ENCODE measurements at regions not wholly inside any gene's neighbourhood (a gene's known extent, or its start where the extent isn't known, plus 50 kb on each side); places are given as distances from the start of the nearest gene placed in this dataset.
"Not testable (repeated sequence)": the region's sequence is repeated elsewhere in the genome, so short reads cannot be mapped to it uniquely, and the experiment has no call there.

DNA sequence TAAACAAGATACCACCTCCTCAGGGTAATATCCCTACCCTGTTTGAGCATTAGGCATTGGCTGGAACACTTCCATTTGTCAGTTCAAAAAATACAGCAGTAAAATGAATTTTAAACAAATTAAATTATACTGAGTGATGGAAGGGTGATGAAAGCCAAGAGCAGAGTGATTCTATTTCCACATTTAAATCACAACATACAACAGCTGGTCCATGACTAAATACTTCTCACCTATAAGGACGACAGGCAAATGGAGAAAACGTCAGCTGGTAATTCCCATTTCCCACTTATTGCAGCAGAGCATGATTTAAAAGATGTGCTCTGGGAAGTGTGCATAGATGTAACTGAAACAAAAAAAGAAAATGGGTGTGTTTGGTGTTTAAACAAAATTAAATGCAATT lies 543.6 kb upstream of the DAB2 start:
- no peak for DNase-seq (ENCODE audit: low spot score)

DNA sequence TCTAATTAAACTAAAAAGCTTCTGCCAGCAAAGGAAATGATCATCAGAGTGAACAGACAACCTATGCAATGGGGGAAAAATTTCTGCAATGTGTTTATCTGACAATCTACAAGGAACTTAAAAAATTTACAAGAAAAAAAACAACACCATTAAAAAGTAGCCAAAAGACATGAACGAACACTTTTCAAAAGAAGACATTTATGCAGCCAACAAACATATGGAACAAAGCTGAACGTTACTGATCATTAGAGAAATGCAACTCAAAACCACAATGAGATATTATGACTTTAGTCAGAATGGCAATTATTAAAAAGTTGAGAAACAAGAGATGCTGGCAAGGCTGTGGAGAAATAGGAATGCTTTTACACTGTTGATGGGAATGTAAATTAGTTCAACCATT lies 530.4 kb upstream of the DAB2 start:
- DNase-seq (ENCODE audit: low spot score), result no peak

DNA sequence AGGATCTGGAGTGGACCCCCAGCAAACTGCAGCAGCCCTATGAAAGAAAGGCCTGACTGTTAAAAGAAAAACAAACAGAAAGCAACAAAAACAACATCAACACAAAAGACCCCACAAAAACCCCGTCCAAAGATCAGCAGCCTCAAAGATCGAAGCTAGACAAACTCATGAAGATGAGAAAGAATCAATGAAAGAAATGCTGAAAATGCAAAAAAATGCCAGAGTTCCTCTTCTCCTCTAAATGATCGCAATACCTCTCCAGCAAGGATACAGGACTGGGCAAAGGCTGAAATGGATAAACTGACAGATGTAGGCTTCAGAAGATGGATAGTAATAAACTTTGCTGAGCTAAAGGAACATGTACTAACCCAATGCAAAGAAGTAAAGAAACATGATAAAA lies 526.3 kb upstream of the DAB2 start:
- DNase-seq (ENCODE audit: low spot score), result no peak

DNA sequence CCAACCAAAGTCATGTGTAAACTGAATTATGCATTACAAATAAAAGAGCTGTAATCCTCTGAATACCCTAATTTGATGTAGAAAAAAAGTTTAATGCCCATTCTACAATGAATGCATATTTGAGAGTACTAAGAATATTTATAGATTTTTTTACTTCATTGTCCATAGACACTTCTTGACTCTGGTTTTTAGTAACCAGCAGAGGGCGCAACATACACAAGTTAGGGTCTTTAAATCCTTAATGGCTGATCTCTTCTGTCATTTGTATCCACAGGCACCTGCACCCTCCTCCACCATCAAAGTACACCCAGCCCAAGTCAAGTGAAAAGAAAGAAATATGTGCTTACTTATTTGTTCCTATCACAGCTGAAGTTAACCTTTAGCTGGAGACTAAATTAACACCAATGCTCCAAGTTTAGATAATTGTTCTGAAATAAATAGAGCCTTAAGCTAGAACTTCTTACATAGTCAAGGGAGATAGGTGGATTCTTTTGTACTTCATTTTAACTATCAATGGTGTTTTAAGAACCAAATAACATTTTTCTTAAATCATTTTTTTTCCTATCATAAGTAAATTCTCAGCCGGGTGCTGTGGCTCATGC lies 524.2 kb upstream of the DAB2 start:
- DNase-seq (ENCODE audit: low spot score), result peak; percentile 52

DNA sequence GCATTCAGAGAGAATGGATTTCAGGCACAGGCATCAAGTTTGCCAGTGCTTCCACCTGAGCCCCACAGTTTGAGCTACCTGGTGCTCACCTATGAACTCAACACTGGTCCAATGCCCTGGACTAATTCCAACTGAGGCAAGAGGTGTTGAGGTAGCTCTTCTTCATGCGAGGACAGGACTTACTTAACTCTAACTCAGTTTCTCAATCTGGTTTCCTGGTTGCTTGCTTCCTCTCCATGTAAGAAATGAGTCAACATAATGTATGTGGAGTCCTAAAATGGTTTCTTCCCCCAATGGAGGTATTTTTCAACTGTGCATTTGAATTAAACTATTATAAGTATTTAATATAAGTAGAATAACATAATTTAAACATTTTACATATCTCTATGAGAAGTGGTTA lies 523.6 kb upstream of the DAB2 start:
- DNase-seq (ENCODE audit: low spot score), result no peak

DNA sequence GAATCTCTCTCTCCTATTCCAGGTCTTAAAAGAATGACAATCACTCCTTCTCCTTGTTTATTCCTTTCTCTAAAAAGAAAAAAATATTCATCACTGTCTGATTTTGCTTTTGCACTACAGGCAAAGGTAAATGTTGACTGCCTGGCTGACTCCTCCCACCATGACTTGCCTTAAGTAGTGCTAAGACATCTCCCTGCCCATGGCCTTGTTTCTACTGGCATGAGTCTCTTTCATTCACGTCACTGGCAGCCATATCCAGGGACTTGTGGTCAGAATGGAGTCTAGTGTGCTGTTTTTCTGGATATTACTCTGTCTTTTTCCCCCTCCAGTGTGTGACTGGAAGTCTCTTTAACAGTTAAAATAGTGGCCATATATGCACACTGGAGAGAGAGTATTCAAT lies 522.9 kb upstream of the DAB2 start:
- DNase-seq (ENCODE audit: low spot score), result no peak

DNA sequence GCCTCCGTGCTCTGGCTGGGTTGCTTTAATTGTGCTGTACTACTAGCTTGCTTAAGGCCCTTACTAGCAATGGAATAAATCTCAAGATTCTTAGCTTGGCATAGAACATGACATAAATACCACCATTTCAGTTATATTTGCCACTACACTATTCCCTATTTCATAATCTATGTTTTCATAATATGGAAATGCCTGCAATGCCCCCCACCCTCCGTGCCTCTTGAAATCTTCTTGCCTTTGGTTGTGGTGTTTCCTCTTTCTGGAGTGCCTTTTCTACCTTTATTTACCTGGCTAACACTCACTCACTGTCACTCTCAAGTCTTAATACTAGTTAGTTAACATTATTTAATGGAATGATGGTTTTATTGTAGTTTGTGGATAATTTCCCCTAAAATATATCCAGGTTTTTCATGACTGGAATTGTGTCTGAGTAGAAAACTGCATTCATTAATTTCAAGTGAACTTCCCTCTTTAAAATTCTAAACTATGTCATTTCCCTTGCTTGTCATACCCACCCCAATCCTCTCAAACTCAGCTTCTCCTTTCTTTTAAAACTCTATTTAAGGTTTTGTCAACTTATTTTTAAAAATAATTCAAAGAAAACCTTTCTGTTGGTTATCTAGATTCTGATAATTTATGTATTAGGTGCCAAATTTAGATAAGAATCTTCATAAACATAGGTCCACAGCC lies 521.7 kb upstream of the DAB2 start:
- DNase-seq (ENCODE audit: low spot score), result no peak

DNA sequence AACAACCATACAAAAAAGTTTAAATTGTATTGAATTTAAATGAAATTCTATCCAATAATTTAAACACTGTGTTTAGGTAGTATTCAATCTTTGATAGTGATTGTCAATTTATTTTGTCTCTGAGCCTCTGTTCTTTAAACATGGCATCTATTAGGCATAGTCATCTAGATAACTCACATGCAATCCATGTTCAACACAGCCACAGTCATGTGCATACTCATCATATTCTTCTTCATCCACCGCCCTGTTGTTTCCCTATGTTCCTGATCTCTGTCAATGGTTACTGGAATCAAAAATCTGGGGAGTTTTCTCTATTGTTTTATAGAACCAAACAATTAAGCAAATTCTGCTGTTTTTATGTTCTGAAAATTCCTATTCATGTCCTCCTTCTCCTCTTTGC lies 521.1 kb upstream of the DAB2 start:
- DNase-seq (ENCODE audit: low spot score), result no peak

DNA sequence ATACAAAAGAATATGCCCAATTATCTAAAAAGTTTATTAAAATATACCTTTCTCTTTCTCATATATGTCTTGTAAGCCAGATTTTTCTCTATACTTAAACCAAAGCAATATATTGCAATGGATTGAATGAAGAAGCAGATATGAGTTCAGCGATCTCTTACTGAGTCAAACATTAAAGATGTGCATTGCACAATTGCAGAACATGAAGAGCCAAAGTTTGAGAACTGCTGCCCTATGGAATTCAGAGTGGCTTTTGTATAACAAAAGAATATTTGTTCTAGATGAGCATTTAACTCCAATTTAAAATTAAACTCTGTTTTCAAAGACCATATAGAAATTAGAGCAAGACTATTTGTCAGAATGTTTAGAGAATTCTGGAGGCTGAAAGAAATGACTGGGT lies 519.0 kb upstream of the DAB2 start:
- no peak for DNase-seq (ENCODE audit: low spot score)

DNA sequence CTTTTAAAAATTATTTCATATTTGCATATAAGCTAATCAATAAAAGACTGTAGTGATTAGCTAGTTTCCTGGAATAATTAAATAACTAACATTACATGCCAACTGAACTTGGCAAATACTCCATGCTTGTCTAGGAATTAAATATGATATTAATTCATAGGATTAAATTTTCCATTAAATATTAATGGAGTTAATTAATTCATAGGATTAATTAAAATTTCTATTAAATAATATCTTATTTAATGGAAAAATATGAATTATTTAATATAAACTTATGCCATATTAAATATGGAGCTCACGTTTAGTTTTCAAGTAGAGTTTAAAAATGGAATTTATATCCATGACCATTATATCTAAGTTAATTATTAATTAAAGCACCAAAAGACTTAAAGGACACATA lies 517.8 kb upstream of the DAB2 start:
- no peak for DNase-seq (ENCODE audit: low spot score)

DNA sequence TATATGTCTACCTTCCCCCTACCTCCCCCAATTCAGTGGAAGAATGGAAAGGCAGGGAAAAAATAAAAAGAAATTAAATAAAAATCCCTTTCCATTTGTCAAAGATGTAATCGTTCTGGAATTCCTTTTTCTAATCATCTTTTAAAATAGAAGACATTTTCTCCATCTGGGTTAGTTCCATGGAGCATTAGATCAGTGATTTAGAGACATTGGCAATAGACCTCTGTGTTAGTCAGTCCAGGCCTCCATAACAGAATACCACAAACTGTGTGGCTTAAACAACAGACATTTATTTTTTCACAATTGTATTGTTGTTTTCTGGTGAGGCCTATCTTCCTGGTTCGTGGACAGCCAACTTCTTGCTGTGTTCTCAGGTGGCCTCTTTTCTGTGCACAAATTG lies 516.6 kb upstream of the DAB2 start:
- DNase-seq (ENCODE audit: low spot score), result no peak

DNA sequence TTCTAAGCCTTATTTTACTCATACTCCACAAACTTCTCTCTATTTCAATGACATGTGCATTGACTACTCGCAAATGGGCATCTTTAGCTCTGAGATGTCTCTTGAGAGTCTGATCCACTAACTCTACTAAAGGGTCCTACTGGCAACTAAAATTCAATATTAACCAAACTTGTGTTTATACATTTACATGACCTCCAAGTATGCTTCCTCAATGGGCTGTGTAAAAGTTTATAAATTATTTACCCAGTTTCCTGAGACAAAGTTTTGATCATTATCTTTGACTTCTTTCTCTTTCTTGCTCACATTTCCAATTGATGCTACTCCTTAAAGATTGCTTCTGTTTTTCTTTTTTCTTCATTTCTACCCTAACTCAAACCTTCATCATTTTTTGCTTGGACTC lies 510.1 kb upstream of the DAB2 start:
- DNase-seq (ENCODE audit: low spot score), result no peak

DNA sequence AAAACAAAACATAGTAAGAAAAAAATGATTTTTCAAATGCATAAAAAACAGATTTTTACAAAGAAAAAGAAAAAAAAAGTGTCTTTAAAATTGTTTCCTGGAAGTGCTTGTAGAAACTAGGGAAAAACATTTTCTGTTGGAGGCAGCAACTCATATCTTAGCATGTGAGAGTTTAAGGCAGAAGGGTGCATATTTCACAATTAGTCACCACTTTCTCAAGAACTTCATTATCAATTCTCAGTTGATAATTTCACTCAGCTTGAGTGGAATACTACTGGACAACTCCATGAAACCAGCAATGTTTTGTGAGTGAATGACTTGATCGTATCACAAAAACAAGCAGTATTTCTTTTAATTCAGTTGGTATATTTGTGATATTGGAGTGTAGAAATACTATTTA lies 508.3 kb upstream of the DAB2 start:
- no peak for DNase-seq (ENCODE audit: low spot score)

DNA sequence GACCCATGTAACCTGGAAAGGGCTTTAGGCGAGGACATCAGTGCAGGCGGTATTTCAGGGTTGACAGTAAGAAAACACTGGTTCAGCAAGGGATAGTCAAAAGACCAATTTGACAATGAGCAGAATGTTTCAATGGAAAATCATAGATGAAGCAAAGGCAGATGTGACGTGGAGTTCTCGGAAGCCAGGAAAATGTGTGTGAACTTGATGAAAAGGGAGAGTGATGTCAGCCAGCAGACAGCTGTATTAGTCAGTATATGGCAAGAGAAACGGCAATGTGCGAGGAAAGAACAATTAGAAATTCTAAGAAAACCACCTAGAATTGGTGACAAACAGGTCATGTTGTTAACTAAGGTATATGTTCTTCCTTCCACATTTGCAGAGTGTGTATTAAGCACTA lies 503.9 kb upstream of the DAB2 start:
- no peak for DNase-seq (ENCODE audit: low spot score)

DNA sequence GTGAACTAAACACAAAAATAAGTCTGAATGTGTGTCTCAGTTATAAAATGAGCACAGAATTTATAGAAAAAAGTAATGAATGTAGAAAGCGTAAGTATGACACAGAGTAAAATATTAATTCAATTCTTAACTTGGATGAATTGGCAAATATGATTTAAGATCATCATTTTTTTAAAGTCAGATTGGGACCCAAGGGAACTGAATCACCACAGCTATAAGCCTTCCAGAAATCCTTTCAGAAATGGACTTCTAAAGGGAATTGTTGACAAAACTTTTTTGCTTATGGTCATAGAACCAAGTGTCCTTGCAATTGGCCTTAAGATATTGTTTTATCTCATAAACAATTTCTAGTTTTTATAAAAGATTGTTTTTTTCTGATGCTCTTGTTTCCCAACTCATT lies 495.1 kb upstream of the DAB2 start:
- DNase-seq (ENCODE audit: low spot score), result no peak

DNA sequence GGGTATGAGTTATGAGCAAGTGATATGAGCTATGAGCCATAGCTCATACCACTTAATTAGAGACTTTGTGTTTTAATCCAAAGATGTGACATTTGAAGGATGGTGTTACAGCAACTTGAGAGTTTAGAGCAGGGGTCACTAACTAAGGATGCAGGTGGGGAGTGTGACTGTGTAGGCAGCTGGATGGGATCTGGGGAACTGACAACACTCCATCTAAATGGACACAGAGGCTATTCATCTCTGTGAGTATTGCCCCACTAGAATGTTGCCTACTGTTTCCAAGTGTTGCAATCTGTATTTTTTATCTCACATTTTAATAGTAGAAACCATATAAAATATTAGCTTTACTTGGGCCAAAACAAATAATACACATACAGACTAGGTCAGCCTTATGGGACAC lies 488.1 kb upstream of the DAB2 start:
- DNase-seq (ENCODE audit: low spot score), result no peak

DNA sequence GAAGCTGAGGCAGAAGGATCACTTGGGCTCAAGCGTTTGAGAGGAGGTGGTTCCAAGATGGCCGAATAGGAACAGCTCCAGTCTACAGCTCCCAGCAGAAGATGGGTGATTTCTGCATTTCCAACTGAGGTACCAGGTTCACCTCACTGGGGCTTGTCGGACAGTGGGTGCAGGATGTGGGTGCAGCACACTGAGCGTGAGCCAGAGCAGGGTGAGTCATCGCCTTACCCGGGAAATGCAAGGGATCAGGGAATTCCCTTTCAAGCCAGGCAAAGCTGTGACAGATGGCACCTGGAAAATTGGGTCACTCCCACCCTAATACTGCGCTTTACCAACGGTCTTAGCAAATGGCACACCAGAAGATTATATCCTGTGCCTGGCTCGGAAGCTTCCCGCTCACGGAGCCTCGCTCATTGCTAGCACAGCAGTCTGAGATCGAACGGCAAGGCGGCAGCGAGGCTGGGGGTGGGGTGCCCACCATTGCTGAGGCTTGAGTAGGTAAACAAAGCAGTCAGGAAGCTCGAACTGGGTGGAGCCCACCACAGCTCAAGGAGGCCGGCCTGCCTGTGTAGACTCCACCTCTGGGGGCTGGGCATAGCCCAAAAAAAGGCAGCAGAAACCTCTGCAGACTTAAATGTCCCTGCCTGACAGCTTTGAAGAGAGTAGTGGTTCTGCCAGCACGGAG lies 482.6 kb upstream of the DAB2 start:
- DNase-seq (ENCODE audit: low spot score), result not testable (repeated sequence)

DNA sequence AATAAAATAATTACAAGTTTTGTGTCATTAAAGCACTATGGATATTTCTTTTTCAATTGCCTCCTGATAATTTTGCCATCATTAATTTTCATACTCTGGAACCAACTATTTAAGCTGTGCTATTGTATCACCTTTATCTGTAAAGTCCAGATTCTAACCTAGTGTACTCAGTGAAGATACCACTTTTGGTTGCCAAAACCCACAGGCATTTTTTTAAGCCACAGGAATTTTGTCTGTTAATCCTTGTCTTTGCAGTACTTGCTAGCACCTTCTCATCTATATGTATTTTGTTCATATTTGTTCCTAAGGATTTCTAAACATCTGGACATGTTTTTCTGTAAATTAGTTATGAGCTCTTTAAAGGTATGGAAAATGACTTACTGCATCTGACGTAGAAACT lies 481.4 kb upstream of the DAB2 start:
- no peak for DNase-seq (ENCODE audit: low spot score)

DNA sequence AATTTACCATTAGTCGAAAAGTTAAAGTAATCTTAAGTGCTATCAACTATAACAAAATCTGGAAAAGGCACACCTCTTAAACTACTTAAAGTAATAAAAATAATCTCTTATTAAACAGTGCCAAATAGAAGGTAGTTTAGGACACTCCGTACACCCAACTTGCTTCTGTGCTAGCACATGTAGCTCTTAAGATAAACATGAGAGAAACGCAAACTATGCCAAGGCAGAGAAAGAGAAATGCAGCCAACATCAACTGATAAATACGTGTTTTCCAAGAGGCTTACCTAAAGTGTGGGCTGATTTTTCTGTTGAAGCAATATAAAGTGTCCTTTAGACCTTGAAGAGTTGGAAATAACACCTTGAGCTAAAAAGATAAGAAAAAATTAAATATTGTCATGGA lies 480.6 kb upstream of the DAB2 start:
- no peak for DNase-seq (ENCODE audit: low spot score)

DNA sequence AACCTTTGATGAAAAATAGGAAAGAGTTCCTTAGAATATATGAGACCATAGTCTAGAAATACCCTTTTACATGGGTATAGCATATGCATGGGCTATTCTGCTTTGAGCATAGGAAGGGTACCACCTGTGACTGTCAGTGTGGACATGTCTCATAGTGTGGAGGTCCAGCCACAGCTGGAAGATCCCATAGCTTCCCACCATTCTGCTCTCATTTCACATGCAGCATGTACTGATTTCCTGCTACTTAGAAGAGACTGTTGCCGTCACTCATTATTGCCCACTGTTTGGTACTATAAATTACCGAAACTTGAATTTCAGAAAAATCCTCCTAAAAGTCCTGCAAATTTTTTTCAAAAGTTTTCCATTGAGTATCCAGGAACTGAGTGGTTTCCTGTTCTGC lies 477.8 kb upstream of the DAB2 start:
- no peak for DNase-seq (ENCODE audit: low spot score)

DNA sequence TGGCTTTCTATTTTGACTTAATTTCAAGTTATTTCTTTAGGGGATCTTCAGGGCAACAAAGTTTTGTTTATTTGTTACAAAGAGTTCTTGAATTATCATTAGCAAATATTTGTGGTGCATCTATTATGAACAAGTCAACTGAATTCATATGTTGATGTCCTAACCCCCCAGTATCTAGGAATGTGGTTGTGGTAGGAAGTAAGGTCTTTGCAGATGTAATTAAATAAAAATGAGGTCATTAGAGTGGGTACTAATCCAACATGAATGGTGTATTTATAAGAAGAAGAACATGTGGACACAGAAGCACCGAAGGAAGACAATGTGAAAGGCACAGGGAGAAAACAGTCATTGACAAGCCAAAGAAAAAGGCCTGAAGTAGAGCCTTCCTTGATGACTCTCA lies 474.0 kb upstream of the DAB2 start:
- no peak for DNase-seq (ENCODE audit: low spot score)

DNA sequence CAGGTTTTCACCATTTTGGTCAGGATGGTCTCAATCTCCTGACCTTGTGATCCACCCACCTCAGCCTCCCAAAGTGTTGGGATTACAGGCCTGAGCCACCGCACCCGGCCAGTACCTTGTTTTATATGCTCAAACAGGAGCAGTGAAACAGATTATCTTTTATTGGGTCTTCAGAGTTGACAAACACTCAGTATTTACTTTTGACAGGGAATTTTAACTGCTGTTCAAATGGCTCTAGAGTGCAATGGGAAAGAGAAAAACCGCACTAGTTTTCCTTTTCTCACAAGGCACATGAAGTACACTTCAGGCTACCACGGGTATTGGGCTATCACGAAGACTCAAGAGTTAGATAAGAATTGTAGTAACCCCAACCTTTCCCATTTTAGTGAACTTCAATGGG lies 471.9 kb upstream of the DAB2 start:
- no peak for DNase-seq (ENCODE audit: low spot score)

DNA sequence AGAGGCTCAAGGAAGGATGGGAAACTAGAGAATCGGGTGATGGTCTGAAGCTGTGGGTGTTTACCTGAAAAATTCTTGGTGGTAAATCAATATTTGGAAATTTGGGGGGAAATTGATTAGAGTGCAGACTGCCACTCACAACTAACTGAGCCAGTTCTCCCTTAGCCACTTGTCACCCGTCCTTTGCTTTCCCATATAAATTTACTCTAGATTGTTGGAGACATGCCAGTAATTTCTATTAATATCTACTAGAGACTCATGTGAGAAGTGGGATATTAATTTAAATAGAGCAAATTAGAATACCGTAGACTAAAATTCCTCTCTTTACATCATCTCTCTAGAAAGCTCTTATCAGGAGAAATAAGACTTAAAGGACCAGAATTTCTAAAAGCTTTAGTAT lies 471.3 kb upstream of the DAB2 start:
- DNase-seq (ENCODE audit: low spot score), result no peak

DNA sequence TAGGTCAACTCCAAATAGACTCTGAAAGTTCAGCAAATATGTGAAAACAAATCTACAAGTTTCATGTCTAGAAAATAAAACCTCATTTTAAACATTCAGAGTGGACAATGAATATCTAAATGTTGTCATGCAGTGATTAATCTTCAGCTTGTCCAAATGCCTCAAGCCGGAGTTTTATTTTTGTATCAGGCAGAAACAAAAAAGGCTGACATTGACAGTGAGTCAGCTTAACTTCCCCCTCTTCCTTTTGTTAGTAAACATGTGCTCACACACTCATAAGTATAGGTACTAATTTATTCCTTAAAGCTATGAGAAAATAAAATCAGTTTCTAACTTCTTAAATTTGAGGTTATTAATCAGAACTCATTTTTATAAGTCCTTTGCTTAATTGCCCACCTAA lies 467.9 kb upstream of the DAB2 start:
- no peak for DNase-seq (ENCODE audit: low spot score)

Measured in ureter (tissue), 1 donor.